MM.1S (cell line): ENCODE measurements at regions not wholly inside any gene's neighbourhood (a gene's known extent, or its start where the extent isn't known, plus 50 kb on each side); places are given as distances from the start of the nearest gene placed in this dataset.

Experiments used
- DNase-seq: peaks from one replicate; pipeline ENCODE4 v3.0.0-alpha.2; 2015
- H2AFZ ChIP-seq: fragments of 300-600 bp; sonication (generic); 2 replicates; pipeline ENCODE4 v1.6.0; 2016; ENCODE audit warnings: antibody characterized with exemption, low read length
- H3F3A ChIP-seq: fragments of 300-600 bp; sonication (generic); 2 replicates; pipeline ENCODE4 v1.6.1; 2016; ENCODE audit warnings: mild to moderate bottlenecking, antibody characterized with exemption, low read length, moderate library complexity, mixed read lengths; ENCODE audit not compliant: insufficient read depth
- H3K27ac ChIP-seq: fragments of 300-600 bp; sonication (generic); 2 replicates; pipeline ENCODE4 v1.5.1; 2016; ENCODE audit warnings: mild to moderate bottlenecking, low read length
- H3K27me3 ChIP-seq: fragments of 300-600 bp; sonication (generic); replicated peaks from 2 replicates; pipeline ENCODE4 v1.6.0; 2016; ENCODE audit warnings: low read length; ENCODE audit not compliant: insufficient read depth
- H3K36me3 ChIP-seq: fragments of 300-600 bp; sonication (generic); replicated peaks from 2 replicates; pipeline ENCODE4 v1.6.1; 2016; ENCODE audit warnings: mild to moderate bottlenecking, low read length, mixed read lengths; ENCODE audit not compliant: insufficient read depth
- H3K4me1 ChIP-seq: fragments of 300-600 bp; sonication (generic); 2 replicates; pipeline ENCODE4 v1.6.1; 2016; ENCODE audit warnings: low read length, mixed read lengths
- H3K4me2 ChIP-seq: fragments of 300-600 bp; sonication (generic); 2 replicates; pipeline ENCODE4 v1.6.0; 2016; ENCODE audit warnings: low read depth, low read length
- H3K4me3 ChIP-seq: fragments of 300-600 bp; sonication (generic); 2 replicates; pipeline ENCODE4 v1.5.1; 2016; ENCODE audit warnings: low read length, mixed read lengths
- H3K79me2 ChIP-seq: fragments of 300-600 bp; sonication (generic); 2 replicates; pipeline ENCODE4 v1.6.1; 2016; ENCODE audit warnings: mixed run types, low read length, mixed read lengths
- H3K9ac ChIP-seq: fragments of 300-600 bp; sonication (generic); 2 replicates; pipeline ENCODE4 v1.6.1; 2016; ENCODE audit warnings: low read length, mixed read lengths
- H3K9me2 ChIP-seq: fragments of 300-600 bp; sonication (generic); replicated peaks from 2 replicates; pipeline ENCODE4 v1.6.1; 2016; ENCODE audit warnings: mild to moderate bottlenecking, low read length, mixed read lengths; ENCODE audit not compliant: insufficient read depth
- H3K9me3 ChIP-seq: fragments of 300-600 bp; sonication (generic); replicated peaks from 2 replicates; pipeline ENCODE4 v1.6.1; 2016; ENCODE audit warnings: mild to moderate bottlenecking, low read length, mixed read lengths; ENCODE audit not compliant: insufficient read depth
- H4K20me1 ChIP-seq: fragments of 300-600 bp; sonication (generic); 2 replicates; pipeline ENCODE4 v1.6.1; 2016; ENCODE audit warnings: mild to moderate bottlenecking, low read length, moderate library complexity, mixed read lengths; ENCODE audit not compliant: insufficient read depth
- CTCF ChIP-seq: fragments of 300-600 bp; sonication (generic); IDR thresholded peaks from 2 replicates; pipeline ENCODE4 v1.5.1; 2016; ENCODE audit warnings: antibody characterized with exemption, low read length, mixed read lengths
- EZH2 ChIP-seq: fragments of 300-600 bp; sonication (generic); optimal IDR thresholded peaks from 2 replicates; pipeline ENCODE3; 2017; ENCODE audit warnings: low read depth, mild to moderate bottlenecking, antibody characterized with exemption, low read length, mixed read lengths
- EZH2phosphoT487 ChIP-seq: fragments of 300-600 bp; sonication (generic); IDR thresholded peaks from 2 replicates; pipeline ENCODE4 v1.6.1; 2018; ENCODE audit warnings: antibody characterized with exemption, low read length

GRCh38 chr13:109963960-109964563 is 177.7 kb upstream of the IRS2 start:
- no peak overlapping the region for H3K4me3 ChIP-seq
- H3K9ac ChIP-seq: no peak overlapping the region
- H4K20me1 ChIP-seq: no peaks in the 10 kb centered on the region
- no peaks in the 10 kb centered on the region for H3K27me3 ChIP-seq
- no peaks in the 10 kb centered on the region for H3K9me3 ChIP-seq
- no peaks in the 10 kb centered on the region for H3K79me2 ChIP-seq
- H3F3A ChIP-seq: no peaks in the 10 kb centered on the region
- H3K27ac ChIP-seq: no peak overlapping the region
- H3K4me1 ChIP-seq: no peaks in the 10 kb centered on the region
- no peaks in the 10 kb centered on the region for H3K9me2 ChIP-seq
- H3K36me3 ChIP-seq: no peaks in the 10 kb centered on the region
- H2AFZ ChIP-seq: no peak overlapping the region
- no peak overlapping the region for H3K4me2 ChIP-seq
- TF ChIP-seq EZH2 (no peak), CTCF (no peak), EZH2phosphoT487 (no peak)
- no peak for DNase-seq

- H3F3A ChIP-seq: no peaks in the 10 kb centered on the region
- H3K36me3 ChIP-seq: no peaks in the 10 kb centered on the region
- no peaks in the 10 kb centered on the region for H3K4me1 ChIP-seq
- TF ChIP-seq EZH2 (no peak), CTCF (no peak), EZH2phosphoT487 (no peak)
- H3K4me3 ChIP-seq: no peak overlapping the region
- no peak overlapping the region for H3K9ac ChIP-seq
- no peak overlapping the region for H2AFZ ChIP-seq
- no peaks in the 10 kb centered on the region for H4K20me1 ChIP-seq
- no peak for DNase-seq
- no peak overlapping the region for H3K27ac ChIP-seq
- H3K9me2 ChIP-seq: no peaks in the 10 kb centered on the region
- no peaks in the 10 kb centered on the region for H3K9me3 ChIP-seq
- no peaks in the 10 kb centered on the region for H3K79me2 ChIP-seq
- H3K27me3 ChIP-seq: no peaks in the 10 kb centered on the region
- no peak overlapping the region for H3K4me2 ChIP-seq
Measured at GRCh38 chr13:109963384-109963783, 177.0 kb upstream of the IRS2 start.

GRCh38 chr13:109959903-109960302 is 173.5 kb upstream of the IRS2 start:
- DNase-seq: no peak
- Histone ChIP-seq H3K9me3 (no peaks in the 10 kb centered on the region), H3K9ac (no peak overlapping the region), H3K4me2 (no peak overlapping the region), H3K4me3 (no peak overlapping the region), H3K4me1 (no peaks in the 10 kb centered on the region), H3K27ac (no peak overlapping the region), H3K9me2 (no peaks in the 10 kb centered on the region), H3F3A (no peaks in the 10 kb centered on the region), H3K36me3 (no peaks in the 10 kb centered on the region), H2AFZ (no peak overlapping the region), H3K79me2 (no peaks in the 10 kb centered on the region), H4K20me1 (no peaks in the 10 kb centered on the region), H3K27me3 (no peaks in the 10 kb centered on the region)
- no peak for TF ChIP-seq EZH2phosphoT487
- TF ChIP-seq EZH2: no peak
- no peak for TF ChIP-seq CTCF
